HG03558 (cell line): ENCODE measurements at regions not wholly inside any gene's neighbourhood (a gene's known extent, or its start where the extent isn't known, plus 50 kb on each side); places are given as distances from the start of the nearest gene placed in this dataset.

Source experiments
- ATAC-seq: cut with Tn5 transposase; IDR thresholded peaks from one replicate; pipeline ENCODE4 v1.9.1; 2021; ENCODE audit warnings: moderate number of reproducible peaks; ENCODE audit not compliant: unreplicated experiment; ENCODE audit errors: extremely low read depth

DNA sequence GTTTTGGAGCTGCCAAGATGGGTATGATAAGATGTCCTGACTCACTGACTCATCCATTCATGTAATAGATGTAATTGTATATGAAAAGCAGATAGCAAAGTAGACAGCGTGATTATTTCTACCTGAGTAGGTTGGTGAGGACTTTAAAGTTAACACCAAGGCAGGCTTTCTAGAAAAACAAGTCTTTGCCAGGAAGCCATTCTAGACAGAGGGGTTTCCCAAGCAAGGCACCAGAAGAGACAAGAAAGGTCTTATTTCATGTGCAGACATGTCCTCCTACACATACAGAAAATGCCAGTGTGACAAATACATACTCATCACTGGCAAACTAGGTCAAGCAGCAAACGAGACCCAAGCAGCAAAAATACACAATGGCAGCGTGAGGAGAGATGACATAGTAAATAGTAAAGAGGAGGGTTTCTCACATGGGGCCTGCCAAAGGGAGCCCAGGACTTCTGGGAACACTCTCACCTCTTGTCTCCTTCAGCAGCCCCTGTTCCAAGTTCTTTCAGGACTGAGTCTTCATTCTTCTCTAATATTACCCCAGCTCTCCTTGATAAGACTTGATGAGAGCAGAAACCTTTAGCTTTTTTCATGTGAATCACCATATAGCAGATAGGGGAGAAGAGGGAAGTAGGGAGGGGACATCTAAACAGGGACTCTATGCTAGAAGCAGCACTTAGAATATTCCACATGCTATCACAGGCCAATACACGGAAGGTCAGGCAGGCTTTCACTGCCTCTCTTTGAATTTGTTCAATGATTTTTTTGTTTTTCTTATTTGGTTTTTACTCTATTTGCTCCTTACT, 114.6 kb upstream of the ATP1B1 start:
- ATAC-seq, result peak; percentile 46

DNA sequence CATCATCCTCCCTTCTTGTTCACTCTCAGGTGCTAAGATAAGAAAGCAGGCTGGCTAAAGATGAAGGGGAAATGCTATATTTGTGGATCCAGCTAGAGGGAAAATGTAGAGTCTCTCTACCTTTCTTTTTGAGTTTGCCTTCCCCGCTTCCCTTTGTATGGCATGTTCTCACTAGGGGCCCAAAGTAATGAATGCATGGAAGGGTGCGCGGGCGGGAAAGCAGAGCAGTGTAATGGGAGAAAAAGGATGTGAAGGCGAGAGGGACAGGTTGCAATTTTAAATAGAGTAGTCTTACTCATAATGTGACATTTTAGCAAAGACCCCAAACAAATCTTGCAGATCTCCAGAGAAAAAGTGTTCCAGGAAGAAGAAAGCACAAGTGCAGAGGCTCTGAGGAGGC, 105.1 kb upstream of the ATP1B1 start:
- no peak for ATAC-seq

DNA sequence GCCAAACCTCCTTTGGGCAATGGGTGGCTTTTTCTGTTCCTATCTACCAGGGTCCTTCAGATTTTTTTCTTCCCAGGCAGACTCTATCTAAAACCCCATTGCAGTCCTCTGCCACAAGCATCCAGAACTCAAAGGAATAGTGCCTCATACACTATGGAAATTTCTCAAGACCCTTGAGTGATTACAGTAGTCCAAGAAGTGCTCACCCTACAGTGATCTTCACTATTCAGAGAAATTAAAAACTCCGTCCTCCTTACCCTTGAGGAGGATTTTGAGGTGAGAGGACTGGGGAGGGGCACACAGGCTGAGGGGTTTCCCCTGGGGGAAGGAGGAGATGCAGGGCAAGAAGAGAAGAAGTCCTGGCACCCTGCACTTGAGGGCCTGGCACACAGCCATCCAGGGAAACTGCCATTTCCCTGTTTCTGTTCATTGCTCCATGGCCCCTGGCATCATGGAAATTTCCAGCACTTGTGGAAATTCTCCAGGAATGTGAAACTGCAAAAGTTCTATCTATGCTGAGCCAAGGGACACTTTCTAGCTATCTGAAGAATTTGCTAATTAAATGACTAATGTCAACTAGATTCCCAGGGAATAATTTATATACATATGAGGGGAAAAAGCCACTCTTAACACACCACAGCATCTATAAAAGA, 102.5 kb upstream of the ATP1B1 start:
- ATAC-seq, result no peak

DNA sequence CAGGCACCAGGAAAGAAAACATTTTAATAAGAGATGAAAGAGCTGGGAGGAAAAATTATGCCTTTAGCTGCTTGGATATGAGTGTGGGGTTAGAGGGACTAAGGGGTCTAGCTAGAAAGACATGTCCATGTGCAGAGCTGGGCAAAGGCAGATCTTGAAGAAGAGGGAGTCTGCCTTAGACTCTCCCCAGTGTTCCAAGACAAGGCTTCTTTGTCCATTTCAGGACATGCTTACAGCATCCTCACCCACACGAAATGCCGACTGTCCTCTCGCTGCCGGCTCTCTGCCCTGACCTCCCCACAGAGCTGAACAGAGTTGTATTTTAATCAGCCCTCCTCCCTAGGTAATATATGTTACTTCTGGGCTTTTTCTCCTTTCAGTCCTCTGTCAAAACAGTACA, 100.7 kb upstream of the ATP1B1 start:
- no peak for ATAC-seq

DNA sequence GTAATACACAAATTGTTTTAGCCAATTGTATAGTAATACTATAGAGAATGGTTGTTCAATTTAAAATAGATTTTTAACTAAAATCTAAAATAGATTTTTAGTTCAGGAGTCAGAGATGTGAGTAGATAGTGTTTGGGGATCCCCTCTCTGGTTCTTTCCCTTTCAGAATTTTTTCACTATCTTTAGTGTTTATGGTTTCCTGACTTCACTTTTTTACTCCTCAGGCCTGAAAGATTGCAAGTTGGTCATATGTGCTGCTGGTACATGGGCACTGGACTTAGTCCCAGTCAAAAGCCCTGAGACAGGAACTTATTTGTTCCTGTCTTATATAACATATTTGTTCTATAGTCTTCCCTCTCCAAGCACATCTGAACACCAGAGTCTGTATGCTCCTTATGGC, 96.8 kb upstream of the ATP1B1 start:
- ATAC-seq, result no peak

DNA sequence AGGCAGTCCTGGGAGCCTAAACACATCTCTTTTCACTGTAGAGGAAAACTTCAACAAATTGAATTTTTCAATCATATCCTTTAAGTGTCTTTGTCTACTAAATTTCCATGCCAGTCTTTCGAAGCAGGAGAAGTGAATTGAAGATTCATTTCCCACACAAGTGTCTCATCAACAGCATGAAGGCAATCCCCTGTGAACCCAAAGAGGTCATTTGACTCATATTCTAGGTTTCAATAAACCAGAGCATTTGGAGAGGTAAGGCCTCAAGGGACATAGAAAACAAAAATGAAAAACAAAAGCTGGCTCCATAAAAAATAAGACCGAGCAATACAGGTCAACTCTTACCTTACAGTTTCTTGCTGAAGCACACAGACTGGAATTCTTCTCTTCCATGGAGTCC, 94.1 kb upstream of the ATP1B1 start:
- peak; percentile 66 for ATAC-seq

DNA sequence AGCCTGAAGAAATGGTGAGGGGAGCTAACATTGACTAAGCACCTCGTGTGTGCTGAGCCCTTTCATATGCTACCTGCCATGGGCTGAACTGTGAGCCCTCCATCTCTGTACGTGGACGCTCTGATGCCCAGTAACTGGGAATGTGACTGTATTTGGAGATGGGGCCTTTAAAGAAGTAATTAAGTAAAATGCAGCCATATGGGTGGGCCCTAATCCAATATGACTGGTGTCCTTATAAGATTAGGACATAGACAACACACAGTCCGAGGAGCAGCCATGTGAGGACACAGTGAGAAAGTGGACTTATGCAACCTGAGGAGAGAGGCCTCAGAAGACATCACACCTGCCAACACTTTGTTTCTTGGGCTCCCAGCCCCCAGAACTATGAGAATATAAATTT, 92.7 kb upstream of the ATP1B1 start:
- ATAC-seq, result no peak

DNA sequence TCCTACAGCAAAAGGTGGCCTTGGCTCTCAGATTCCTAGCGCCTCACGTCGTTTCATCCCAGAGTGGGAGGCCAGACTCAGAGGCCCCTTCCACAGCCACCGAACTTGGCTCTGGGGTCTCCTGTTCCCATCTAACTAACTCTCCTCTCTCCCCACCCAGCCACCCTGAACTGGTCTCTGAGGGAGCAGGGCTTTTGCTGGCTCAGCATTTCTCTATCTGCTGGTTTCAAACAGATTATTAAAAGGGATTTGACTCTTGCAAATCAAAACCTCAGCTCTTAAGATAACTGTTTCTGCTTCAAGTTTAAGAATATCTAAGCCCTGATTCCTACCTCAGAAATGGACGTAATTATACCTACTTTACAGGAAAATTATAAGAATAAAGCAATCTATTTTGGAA, 91.0 kb upstream of the ATP1B1 start:
- ATAC-seq, result no peak

DNA sequence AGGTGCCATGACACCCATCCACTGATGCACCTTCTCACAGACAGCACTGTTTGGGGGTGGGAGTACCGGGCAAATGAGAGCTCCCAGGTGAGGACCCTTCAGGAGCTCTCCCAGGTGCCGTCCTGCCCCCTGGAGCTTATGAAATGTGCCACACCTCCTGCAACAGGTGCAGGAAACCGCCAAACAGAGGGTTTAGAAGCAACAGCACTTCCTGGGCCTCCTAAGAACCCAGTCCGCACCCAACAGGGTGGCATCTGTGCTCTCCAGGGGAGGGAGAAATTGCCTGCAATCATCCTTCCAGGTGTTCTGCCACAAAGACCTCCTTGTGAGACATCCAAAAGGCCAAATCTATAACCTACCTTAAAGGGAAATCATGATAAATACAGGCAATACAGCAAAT, 87.7 kb upstream of the ATP1B1 start:
- ATAC-seq, result no peak

DNA sequence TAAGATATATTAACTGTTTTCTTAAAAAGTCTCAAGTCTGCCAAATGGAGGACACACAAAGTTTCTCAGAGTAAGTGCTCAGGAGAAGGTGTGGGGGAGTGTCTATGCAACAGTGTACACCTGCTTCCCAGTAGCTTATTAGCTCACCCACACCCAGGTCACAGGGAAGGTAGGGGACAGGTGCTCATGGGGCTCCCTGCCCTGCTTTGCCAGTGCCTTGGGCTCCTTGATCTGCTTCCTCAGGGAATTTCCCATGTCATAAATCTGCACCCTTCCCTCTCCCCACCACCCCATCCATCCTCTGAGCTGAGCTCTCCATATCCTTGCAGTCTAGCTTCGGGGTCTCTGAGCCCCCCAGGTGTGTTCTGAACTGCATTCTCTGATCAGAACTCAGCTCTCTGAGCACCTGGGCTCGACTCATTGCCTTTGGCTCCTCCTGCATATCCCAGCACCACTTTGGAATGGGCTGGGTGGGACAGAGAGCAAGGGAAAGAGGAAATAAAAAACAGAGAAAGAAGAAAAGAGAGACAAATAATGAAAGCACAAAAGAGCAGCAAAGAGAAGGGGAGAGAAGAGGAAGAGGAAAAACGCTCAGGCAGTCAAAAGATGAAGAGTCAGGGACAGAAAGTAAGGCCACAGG, 87.0 kb upstream of the ATP1B1 start:
- ATAC-seq, result no peak

DNA sequence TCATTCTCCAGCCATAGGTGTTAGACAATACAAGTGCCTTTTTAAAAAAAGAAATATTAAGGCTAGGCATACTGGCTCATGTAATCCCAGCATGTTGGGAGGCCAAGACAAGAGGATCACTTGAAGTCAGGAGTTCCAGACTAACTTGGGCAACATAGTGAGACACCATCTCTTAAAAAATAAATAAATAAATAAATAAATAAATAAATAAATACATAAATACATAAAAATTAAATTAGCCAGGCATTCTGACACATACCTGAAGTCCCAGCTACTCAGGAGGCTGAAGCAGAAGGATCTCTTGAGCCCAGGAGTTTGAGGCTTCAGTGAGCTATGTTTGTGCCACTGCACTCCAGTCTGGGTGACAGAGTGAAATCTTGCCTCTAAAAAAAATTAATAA, 85.8 kb upstream of the ATP1B1 start:
- ATAC-seq, result no peak

DNA sequence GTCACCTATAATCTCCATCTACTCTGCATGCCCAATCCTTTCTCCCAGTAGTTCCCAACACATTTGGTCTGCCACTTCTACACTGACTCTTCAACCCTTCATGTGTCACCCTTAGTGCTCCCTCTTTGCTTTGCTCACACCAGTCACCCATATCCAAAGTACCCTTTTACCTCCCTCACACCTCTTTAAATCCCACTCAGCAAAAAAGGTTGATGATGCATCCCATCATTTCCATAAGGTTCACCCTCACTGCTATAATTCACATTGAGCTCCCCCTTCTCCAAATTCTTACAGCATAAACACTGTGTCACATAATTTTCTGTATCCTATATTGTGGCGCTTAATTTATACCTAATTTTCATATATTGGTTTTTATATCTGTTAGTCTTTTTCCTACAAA, 83.8 kb upstream of the ATP1B1 start:
- ATAC-seq, result no peak

DNA sequence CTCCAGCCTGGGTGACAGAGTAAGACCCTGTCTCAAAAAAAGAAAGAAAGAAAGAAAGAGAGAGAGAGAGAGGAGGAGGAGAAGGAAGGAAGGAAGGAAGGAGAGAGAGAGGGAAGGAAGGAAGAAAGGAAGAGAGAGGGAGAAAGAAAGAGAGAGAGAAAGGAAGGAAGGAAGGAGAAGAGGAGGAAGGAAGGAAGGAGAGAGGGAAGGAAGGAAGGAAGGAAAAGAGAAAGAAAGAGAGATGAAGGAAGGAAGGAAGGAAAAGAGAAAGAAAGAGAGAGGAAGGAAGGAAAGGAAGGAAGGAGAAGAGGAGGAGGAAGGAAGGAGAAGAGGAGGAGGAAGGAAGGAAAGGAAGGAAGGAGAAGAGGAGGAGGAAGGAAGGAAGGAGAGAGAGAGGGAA, 82.2 kb upstream of the ATP1B1 start:
- ATAC-seq, result no peak

DNA sequence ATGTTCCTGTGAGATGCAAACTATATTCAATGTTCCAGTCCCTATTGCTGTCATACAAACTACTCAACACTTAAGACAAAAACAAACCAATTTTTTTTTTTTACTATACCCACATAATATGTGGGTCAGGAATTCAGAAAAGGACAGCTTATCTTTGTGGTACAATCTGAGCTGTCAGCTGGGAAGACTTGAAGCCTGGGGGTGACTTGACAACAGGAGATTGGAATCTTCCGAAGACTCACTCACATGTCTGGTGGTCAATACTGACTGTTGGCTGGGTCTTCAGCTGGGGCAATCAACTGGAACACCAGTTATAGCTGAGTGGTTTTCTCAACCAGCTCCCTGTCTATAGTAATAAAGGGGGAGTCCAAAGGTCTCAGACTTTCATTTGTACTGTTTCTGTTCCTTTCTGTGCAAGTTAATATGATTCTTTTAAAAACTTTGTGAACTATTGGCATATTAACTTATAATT, 81.7 kb upstream of the ATP1B1 start:
- ATAC-seq, result peak; percentile 83

DNA sequence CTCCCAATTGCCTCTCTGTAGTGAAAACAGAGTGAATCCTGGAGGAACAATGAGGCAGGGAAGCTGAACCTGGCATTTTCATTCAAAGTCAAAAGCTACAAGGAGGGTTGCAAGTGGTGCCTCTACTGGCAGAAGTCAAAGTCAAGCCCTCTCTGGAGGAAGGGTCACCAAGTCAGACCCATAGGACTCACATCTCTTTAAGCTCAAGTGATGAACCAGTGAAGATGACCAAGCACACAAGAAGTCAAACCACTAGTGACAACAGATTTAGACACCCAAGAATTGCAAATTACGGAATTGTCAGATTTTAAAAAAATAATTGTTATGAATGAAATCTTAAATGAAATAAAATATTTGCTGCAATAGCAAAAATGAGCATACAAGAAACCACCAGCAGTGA, 81.1 kb upstream of the ATP1B1 start:
- ATAC-seq, result no peak

DNA sequence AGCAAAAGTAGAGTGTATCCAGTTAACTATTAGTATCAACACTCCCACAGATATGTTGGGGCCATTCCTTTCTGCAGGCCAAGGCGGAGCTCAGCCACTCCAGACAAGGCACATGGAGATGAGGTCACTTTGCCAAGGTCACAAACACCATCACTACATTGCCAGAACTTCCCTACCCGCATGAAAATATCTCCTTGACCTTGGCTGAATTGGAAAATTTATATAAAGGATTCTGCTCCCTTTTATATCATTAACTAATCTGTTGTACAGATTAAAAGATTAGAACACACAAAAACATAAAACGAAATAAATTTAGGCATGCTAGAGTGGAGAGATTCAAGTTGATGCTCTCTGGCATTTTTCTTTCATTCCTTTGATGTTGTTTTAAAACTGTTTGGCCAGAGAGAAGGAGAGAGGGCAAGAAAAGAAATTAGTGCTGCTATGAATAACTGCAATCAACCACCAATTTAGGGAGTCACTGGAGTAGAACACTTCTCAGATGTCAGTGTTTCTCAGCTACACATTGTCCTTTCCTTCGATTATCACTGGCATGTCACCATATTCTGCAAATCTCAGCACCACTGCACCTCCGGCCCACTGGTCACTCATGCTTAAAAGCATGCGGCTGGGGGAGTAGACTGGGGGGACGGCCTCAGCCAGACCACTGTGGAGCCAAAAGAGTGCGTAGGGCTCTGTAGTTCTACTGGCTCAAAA, 78.7 kb upstream of the ATP1B1 start:
- ATAC-seq, result no peak

DNA sequence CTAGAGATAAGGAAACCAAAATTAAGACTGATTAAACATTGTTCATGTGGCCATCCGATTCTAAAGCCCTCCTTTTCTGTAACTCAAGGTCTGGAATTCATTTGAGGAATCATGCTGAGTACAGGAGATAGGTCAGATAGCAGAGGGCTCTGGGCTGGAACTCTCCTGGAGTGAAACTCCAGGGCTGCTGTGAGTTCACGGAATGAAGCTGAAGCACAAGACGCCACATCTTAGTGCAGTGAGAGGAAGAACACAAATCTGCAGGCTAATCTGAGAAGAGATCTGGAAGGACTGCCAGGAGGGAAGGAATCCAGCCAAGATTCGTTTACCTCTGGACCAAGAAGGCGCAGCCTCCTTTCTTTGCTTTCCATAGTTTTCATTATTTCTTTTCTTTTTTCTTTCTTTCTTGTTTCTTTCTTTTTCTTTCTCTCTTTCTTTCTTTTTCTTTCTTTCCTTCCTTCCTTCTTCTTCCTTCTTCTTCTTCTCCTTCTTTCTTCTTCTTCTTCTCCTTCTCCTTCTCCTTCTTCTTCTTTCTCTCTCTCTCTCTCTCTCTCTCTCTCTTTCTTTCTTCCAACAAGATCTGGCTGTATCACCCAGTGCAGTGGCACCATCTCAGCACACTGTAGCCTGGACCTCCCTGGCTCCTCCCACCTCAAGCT, 74.8 kb upstream of the ATP1B1 start:
- ATAC-seq, result no peak

DNA sequence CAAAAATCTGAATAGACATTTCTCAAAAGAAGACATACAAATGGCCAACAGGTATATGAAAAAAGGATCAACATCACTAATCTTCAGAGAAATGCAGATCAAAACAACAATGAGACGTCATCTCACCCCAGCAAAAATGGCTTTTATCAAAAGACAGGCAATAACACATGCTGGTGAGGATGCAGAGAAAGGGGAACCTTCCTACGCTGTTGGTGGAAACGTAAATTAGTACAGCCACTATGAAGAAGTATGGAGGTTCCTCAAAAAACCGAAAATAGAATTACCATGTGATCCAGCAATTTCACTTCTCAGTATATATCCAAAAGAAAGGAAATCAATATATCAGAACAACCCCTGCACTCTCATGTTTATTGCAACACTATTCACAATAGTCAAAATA, 65.1 kb upstream of the ATP1B1 start:
- ATAC-seq, result no peak

DNA sequence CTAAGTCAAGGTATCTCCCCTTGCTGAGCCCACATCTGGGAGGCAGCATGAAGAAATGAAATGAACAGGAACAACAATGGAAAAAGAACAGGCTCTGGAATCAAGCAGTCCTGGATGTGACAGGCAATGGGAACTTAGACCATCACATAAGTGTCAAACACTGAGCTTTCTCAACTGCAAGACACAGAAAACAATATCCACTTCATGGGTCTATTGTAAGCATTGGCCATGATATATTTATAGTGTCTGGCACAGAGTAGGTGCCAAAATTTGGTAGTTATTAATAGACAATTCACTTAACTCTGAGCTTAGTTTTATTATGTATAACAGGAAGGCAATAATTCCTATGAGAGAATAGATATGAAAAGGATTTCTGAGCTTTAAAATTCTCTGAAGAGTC, 64.1 kb upstream of the ATP1B1 start:
- ATAC-seq, result no peak

DNA sequence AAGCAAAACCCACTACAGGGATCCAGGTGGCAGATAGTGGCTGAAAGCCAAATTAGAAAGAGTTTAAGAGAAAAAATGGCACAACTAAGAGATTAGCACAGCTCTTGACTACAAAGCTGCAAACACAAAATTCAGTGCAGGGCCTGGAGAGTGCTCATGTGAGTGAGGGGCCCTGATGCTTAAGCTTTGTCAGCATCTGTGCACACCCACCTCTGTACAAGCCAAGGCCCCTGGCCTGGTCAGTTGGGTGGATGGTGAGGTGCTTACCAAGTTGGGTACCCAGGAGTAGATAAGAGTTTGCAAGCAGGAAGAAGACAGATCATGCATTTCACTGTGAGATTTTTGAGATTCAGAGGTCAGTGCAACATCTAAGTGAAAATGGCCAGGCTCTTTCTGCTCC, 62.7 kb upstream of the ATP1B1 start:
- ATAC-seq, result no peak
